ENCODE measurements at regions not wholly inside any gene's neighbourhood (a gene's known extent, or its start where the extent isn't known, plus 50 kb on each side); places are given as distances from the start of the nearest gene placed in this dataset.

GRCh38 chr1:29828526-29829447 lies 592.5 kb downstream of the PTPRU start:
- Histone ChIP-seq H3K4me1 (ENCODE audit: control insufficient read depth, insufficient read depth, low read length, poor library complexity, severe bottlenecking) (no peaks in the 10 kb centered on the region), H3K27ac (ENCODE audit: insufficient read depth, low read length, poor library complexity, severe bottlenecking) (no peak overlapping the region), H3K4me3 (ENCODE audit: low read depth, low read length) (no peak overlapping the region), H3K27me3 (ENCODE audit: control insufficient read depth, insufficient read depth, low read length) (no peaks in the 10 kb centered on the region), H3K9me3 (ENCODE audit: control insufficient read depth in 2 of 2, low read length in 2 of 2) (no peaks in the 10 kb centered on the region), H3K36me3 (ENCODE audit: control insufficient read depth, insufficient read depth, low read length) (no peaks in the 10 kb centered on the region)
- H3K4me3 Mint-ChIP-seq, result no peak overlapping the region
- no peak for DNase-seq
- H3K4me1 Mint-ChIP-seq, result no peaks in the 10 kb centered on the region
- no peak overlapping the region for H3K27ac Mint-ChIP-seq
- no peak for ATAC-seq (ENCODE audit: low read depth in 2 of 2)
- no peaks in the 10 kb centered on the region for H3K9me3 Mint-ChIP-seq
- H3K36me3 Mint-ChIP-seq, result no peaks in the 10 kb centered on the region
- no peaks in the 10 kb centered on the region for H3K27me3 Mint-ChIP-seq

GRCh38 chr1:29827801-29828525 lies 591.6 kb downstream of the PTPRU start:
- no peaks in the 10 kb centered on the region for H3K36me3 Mint-ChIP-seq
- no peaks in the 10 kb centered on the region for H3K36me3 ChIP-seq (ENCODE audit: control insufficient read depth, insufficient read depth, low read length)
- H3K27me3 ChIP-seq (ENCODE audit: control insufficient read depth, insufficient read depth, low read length), result peaks cover 2% of the 10 kb centered on the region
- H3K4me1 ChIP-seq (ENCODE audit: control insufficient read depth, insufficient read depth, low read length, poor library complexity, severe bottlenecking), result no peaks in the 10 kb centered on the region
- H3K27ac Mint-ChIP-seq, result no peak overlapping the region
- DNase-seq (no peak), ATAC-seq (ENCODE audit: low read depth in 2 of 2) (no peak)
- no peaks in the 10 kb centered on the region for H3K9me3 Mint-ChIP-seq
- H3K27me3 Mint-ChIP-seq, result no peaks in the 10 kb centered on the region
- no peaks in the 10 kb centered on the region for H3K9me3 ChIP-seq (ENCODE audit: control insufficient read depth in 2 of 2, low read length in 2 of 2)
- H3K4me3 ChIP-seq (ENCODE audit: low read depth, low read length), result no peak overlapping the region
- H3K4me3 Mint-ChIP-seq, result no peak overlapping the region
- H3K4me1 Mint-ChIP-seq, result no peaks in the 10 kb centered on the region
- H3K27ac ChIP-seq (ENCODE audit: insufficient read depth, low read length, poor library complexity, severe bottlenecking), result no peak overlapping the region

- Mint-ChIP-seq H3K4me3 (no peak overlapping the region), H3K36me3 (no peaks in the 10 kb centered on the region), H3K27me3 (no peaks in the 10 kb centered on the region), H3K4me1 (no peaks in the 10 kb centered on the region), H3K27ac (peak overlapping the region in 1 of 3 donors; percentile 16), H3K9me3 (no peaks in the 10 kb centered on the region)
- H3K27me3 ChIP-seq (ENCODE audit: control insufficient read depth, insufficient read depth, low read length), result peaks cover 2% of the 10 kb centered on the region
- ATAC-seq (ENCODE audit: low read depth in 2 of 2), result no peak
- no peak overlapping the region for H3K4me3 ChIP-seq (ENCODE audit: low read depth, low read length)
- no peak overlapping the region for H3K27ac ChIP-seq (ENCODE audit: insufficient read depth, low read length, poor library complexity, severe bottlenecking)
- no peaks in the 10 kb centered on the region for H3K9me3 ChIP-seq (ENCODE audit: control insufficient read depth in 2 of 2, low read length in 2 of 2)
- H3K36me3 ChIP-seq (ENCODE audit: control insufficient read depth, insufficient read depth, low read length), result no peaks in the 10 kb centered on the region
- no peak for DNase-seq
- no peaks in the 10 kb centered on the region for H3K4me1 ChIP-seq (ENCODE audit: control insufficient read depth, insufficient read depth, low read length, poor library complexity, severe bottlenecking)
These were observed 591.0 kb downstream of the PTPRU start for GRCh38 chr1:29827237-29827750.

GRCh38 chr1:29826646-29827045 lies 590.3 kb downstream of the PTPRU start:
- Mint-ChIP-seq H3K27me3 (no peaks in the 10 kb centered on the region), H3K4me1 (no peaks in the 10 kb centered on the region)

GRCh38 chr1:29825941-29826415 lies 589.7 kb downstream of the PTPRU start:
- Histone ChIP-seq H3K27ac (ENCODE audit: insufficient read depth, low read length, poor library complexity, severe bottlenecking) (no peak overlapping the region), H3K4me1 (ENCODE audit: control insufficient read depth, insufficient read depth, low read length, poor library complexity, severe bottlenecking) (no peaks in the 10 kb centered on the region), H3K9me3 (ENCODE audit: control insufficient read depth in 2 of 2, low read length in 2 of 2) (no peaks in the 10 kb centered on the region), H3K4me3 (ENCODE audit: low read depth, low read length) (no peak overlapping the region), H3K36me3 (ENCODE audit: control insufficient read depth, insufficient read depth, low read length) (no peaks in the 10 kb centered on the region), H3K27me3 (ENCODE audit: control insufficient read depth, insufficient read depth, low read length) (peaks cover 2% of the 10 kb centered on the region)
- no peaks in the 10 kb centered on the region for H3K27me3 Mint-ChIP-seq
- no peaks in the 10 kb centered on the region for H3K36me3 Mint-ChIP-seq
- H3K9me3 Mint-ChIP-seq, result no peaks in the 10 kb centered on the region
- no peak for ATAC-seq (ENCODE audit: low read depth in 2 of 2)
- H3K4me1 Mint-ChIP-seq, result no peaks in the 10 kb centered on the region
- H3K27ac Mint-ChIP-seq, result no peak overlapping the region
- DNase-seq, result no peak
- H3K4me3 Mint-ChIP-seq, result no peak overlapping the region

More at GRCh38 chr1:29826646-29827045, 590.3 kb downstream of the PTPRU start:
- no peak for DNase-seq
- H3K9me3 ChIP-seq (ENCODE audit: control insufficient read depth in 2 of 2, low read length in 2 of 2), result no peaks in the 10 kb centered on the region
- no peak for ATAC-seq (ENCODE audit: low read depth in 2 of 2)
- Mint-ChIP-seq H3K27ac (no peak overlapping the region), H3K36me3 (no peaks in the 10 kb centered on the region), H3K9me3 (no peaks in the 10 kb centered on the region), H3K4me3 (no peak overlapping the region)
- no peaks in the 10 kb centered on the region for H3K4me1 ChIP-seq (ENCODE audit: control insufficient read depth, insufficient read depth, low read length, poor library complexity, severe bottlenecking)
- H3K36me3 ChIP-seq (ENCODE audit: control insufficient read depth, insufficient read depth, low read length), result no peaks in the 10 kb centered on the region
- no peak overlapping the region for H3K4me3 ChIP-seq (ENCODE audit: low read depth, low read length)
- no peak overlapping the region for H3K27ac ChIP-seq (ENCODE audit: insufficient read depth, low read length, poor library complexity, severe bottlenecking)
- peaks cover 2% of the 10 kb centered on the region for H3K27me3 ChIP-seq (ENCODE audit: control insufficient read depth, insufficient read depth, low read length)

GRCh38 chr1:29825274-29825940 lies 589.1 kb downstream of the PTPRU start:
- Mint-ChIP-seq H3K36me3 (no peaks in the 10 kb centered on the region), H3K9me3 (no peaks in the 10 kb centered on the region), H3K27ac (no peak overlapping the region), H3K4me3 (no peak overlapping the region), H3K27me3 (peaks cover 5% of the 10 kb centered on the region), H3K4me1 (no peaks in the 10 kb centered on the region)
- Histone ChIP-seq H3K4me3 (ENCODE audit: low read depth, low read length) (no peak overlapping the region), H3K27me3 (ENCODE audit: control insufficient read depth, insufficient read depth, low read length) (peaks cover 4% of the 10 kb centered on the region), H3K4me1 (ENCODE audit: control insufficient read depth, insufficient read depth, low read length, poor library complexity, severe bottlenecking) (no peaks in the 10 kb centered on the region), H3K27ac (ENCODE audit: insufficient read depth, low read length, poor library complexity, severe bottlenecking) (no peak overlapping the region), H3K36me3 (ENCODE audit: control insufficient read depth, insufficient read depth, low read length) (no peaks in the 10 kb centered on the region), H3K9me3 (ENCODE audit: control insufficient read depth in 2 of 2, low read length in 2 of 2) (no peaks in the 10 kb centered on the region)
- DNase-seq (no peak), ATAC-seq (ENCODE audit: low read depth in 2 of 2) (no peak)

- H3K36me3 ChIP-seq (ENCODE audit: control insufficient read depth, insufficient read depth, low read length), result no peaks in the 10 kb centered on the region
- peaks cover 7% of the 10 kb centered on the region for H3K27me3 ChIP-seq (ENCODE audit: control insufficient read depth, insufficient read depth, low read length)
- Mint-ChIP-seq H3K4me1 (no peaks in the 10 kb centered on the region), H3K27me3 (peaks cover 6% of the 10 kb centered on the region), H3K27ac (no peak overlapping the region), H3K9me3 (no peaks in the 10 kb centered on the region), H3K4me3 (no peak overlapping the region), H3K36me3 (no peaks in the 10 kb centered on the region)
- no peaks in the 10 kb centered on the region for H3K4me1 ChIP-seq (ENCODE audit: control insufficient read depth, insufficient read depth, low read length, poor library complexity, severe bottlenecking)
- no peak overlapping the region for H3K27ac ChIP-seq (ENCODE audit: insufficient read depth, low read length, poor library complexity, severe bottlenecking)
- ATAC-seq (ENCODE audit: low read depth in 2 of 2) (no peak), DNase-seq (no peak)
- no peaks in the 10 kb centered on the region for H3K9me3 ChIP-seq (ENCODE audit: control insufficient read depth in 2 of 2, low read length in 2 of 2)
- H3K4me3 ChIP-seq (ENCODE audit: low read depth, low read length), result no peak overlapping the region
These were observed 588.4 kb downstream of the PTPRU start for GRCh38 chr1:29824511-29825273.
